Heart left ventricle (tissue), 13 donors: ENCODE measurements at regions not wholly inside any gene's neighbourhood (a gene's known extent, or its start where the extent isn't known, plus 50 kb on each side); places are given as distances from the start of the nearest gene placed in this dataset.

Experiments
- POLR2A ChIP-seq, 2 donors: fragments of 450-650 bp; IDR thresholded peaks; one replicate each; pipeline ENCODE4 v1.6.1; 2017; ENCODE audit warnings: antibody characterized with exemption in 2 of 2, mild to moderate bottlenecking in 2 of 2, moderate library complexity in 2 of 2
- TF ChIP-seq, protein P1 (sequence below), 12 donors: fragments of 200-600 bp; sonication (generic) in 4 of 12; IDR thresholded peaks; one replicate each; pipeline versions ENCODE4 v1.5.0 to v1.8.0; 2018 to 2022; ENCODE audit warnings: antibody characterized with exemption in 12 of 12, mild to moderate bottlenecking in 5 of 12
- donor health status: ischemic (EF 13 %, LVEDD 7.1; RV severe dilation, severe dysfunction).
- donor health status: DM: no; HTN: yes; CAD: no.
- donor health status: DM: no; HTN: no; CAD: no.
- donor health status: ischemic (EF 25% LVEDD 6.9; RV normal size, moderate dysfunction).
- donor health status: ischemic (EF 25% LVEDD 5.7; RV mildly dilated, moderate dysfunction).
- donor health status: ischemic (EF 35%, LVEDD 5.7; RV mildly dilated, moderate dysfunction).
- donor health status: nonischemic (EF 11% LVEDD 7.7; RV severe dilation, severe dysfunction).
- donor health status: DM: yes; HTN: yes; CAD: no.
- donor health status: PGD.
- donor health status: ischemic (EF 29% LVEDD 5.4; RV normal size, mild dysfunction).
- donor health status: nonischemic (EF 23%, LVEDD 6.1; RV moderate dilation, normal function).

- TF ChIP-seq, protein P1, sequence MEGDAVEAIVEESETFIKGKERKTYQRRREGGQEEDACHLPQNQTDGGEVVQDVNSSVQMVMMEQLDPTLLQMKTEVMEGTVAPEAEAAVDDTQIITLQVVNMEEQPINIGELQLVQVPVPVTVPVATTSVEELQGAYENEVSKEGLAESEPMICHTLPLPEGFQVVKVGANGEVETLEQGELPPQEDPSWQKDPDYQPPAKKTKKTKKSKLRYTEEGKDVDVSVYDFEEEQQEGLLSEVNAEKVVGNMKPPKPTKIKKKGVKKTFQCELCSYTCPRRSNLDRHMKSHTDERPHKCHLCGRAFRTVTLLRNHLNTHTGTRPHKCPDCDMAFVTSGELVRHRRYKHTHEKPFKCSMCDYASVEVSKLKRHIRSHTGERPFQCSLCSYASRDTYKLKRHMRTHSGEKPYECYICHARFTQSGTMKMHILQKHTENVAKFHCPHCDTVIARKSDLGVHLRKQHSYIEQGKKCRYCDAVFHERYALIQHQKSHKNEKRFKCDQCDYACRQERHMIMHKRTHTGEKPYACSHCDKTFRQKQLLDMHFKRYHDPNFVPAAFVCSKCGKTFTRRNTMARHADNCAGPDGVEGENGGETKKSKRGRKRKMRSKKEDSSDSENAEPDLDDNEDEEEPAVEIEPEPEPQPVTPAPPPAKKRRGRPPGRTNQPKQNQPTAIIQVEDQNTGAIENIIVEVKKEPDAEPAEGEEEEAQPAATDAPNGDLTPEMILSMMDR (IDR thresholded peaks at IDR 0.05), result no peak
- TF ChIP-seq POLR2A (IDR thresholded peaks at IDR 0.05), result no peak
These were observed 75.1 kb downstream of the FOXB1 start for GRCh38 chr15:60079210-60079609.
